SHP77 (cell line): ENCODE measurements at regions not wholly inside any gene's neighbourhood (a gene's known extent, or its start where the extent isn't known, plus 50 kb on each side); places are given as distances from the start of the nearest gene placed in this dataset.
A peak's percentile ranks its signal among the peaks of the same experiment; 100 is the strongest.

ENCODE experiments used
- DNase-seq, 2 experiments: peaks; one replicate each; lab custom pipeline; 2025; lab: John Stamatoyannopoulos, UW

DNA sequence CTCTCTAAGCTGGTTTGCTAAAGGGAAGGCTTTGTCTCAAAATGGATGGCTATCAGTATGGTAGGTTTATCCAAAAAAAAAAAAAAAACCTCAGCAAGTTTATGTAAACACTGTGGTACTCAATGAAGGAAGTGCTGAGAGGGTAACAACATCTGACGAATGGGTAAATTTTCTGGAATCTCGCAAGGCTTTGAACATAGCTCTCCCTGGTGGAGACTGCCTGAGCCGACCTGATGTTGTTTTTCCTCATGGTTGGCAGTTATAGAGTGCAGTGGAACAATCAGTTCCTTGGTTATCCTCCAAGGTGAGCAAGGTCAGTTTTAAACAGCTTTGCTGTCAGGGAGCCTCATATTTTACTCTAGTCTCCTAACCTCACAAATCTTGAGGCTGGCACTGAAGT lies 94.6 kb downstream of the ZPLD1 start:
- no peak for DNase-seq

DNA sequence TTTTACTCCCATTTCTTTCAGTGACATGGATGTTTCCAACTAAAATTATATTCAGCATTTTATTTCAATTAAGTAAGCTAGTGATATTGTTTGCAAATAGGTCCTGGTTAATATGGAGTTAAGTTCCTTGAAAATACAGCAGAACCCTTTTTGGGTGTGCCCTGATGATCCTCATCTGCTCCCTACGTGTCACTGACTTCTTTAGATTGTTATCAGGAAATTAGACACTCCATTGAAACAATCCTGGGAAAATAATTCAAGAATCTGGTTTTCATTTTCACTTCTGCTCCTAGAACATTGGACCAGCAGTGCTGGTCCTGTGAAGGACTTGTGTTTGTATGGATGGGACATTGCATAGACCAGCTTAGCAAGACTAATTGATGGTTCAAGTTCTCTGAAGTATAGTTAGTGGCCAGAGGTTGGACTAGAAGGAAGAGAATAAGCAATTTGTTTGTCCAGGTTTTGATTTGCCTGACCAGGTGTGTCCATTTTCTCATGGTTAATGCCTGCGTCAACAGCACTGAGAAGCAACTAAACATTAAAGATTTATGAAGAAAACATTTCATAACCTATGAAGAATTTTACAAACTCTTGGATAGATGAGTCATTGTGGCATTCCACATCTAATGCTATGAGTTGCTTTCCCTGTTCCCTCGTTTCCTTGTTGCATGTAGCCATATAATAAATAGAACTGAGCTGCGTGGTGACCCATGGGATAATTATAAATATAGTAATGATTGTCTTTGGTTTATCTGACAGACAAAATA lies 95.8 kb downstream of the ZPLD1 start:
- DNase-seq = no peak

DNA sequence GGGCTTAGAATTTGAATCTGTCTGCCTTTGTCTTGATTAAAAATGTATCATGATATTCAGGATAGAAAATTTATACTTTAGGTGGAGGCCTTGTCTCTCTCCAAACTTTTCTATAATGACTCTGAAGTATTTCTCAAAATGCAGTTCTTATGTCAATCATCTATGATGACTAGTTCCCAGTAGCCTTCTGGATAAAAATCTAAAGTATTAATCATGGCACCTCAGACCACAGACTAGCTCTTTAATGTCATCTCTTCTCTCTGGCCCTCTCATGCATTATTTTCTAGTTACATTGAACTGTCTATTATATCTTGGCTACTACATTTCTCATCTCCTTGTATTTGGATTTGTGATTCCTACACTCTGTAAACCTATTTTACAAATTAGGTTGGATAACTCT lies 96.9 kb downstream of the ZPLD1 start:
- no peak for DNase-seq

DNA sequence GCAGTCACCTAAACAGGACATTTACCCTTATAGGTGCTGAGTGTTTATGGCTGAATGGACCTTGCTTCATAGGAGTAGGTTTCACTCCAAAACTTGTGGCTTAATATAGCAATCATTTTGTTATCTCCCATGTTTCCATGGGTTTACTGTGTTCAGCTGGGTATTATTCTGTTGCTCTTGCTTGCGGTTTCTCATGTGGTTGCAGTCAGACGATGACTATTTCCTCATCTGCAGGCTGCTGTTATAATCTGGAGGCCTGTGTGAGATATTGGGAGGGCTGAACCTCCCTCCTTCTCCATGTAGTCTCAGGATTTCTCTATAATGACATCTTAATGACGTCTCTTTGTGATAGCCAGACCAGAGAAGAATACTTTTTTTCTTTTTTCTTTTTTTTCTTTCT lies 98.1 kb downstream of the ZPLD1 start:
- no peak for DNase-seq

DNA sequence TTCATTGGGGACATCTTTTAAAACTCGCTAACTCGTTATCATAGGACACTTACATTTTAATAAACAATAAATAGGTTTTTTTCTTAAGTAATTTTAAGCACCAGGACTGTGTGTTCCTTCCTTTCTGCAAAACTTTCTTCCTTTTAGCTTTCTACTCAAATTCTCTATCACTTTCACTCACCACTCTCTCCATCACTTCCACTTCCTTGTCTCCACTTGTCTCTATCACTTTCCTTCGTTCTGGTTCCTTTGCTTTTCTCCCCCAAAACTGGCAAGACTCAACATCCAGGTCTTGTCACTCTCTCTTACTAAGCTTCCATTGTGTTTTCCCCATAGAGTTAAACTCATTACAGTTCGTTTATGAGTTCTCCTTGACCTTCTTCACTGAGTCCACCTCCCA lies 99.0 kb downstream of the ZPLD1 start:
- DNase-seq = no peak

DNA sequence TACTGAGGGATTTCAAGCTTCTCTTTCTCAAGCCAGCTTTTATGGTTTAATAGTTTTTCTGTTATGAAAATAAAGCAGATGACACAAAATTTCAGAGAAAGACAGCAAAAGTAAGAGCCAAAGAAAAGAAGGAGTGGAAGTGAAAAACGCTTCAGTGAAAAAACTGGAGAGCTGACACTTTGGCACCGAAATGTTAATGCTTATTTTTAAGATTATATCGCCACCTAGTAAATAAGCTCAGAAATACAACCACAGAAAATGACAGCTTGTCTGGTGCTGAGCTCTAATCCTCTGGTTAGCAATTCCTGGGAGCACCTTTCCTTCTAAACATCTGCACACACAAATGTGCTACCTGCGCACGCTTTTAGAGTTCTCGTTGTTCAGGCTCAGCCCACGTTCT lies 101.6 kb downstream of the ZPLD1 start:
- DNase-seq = peak; percentile 12 to 35

DNA sequence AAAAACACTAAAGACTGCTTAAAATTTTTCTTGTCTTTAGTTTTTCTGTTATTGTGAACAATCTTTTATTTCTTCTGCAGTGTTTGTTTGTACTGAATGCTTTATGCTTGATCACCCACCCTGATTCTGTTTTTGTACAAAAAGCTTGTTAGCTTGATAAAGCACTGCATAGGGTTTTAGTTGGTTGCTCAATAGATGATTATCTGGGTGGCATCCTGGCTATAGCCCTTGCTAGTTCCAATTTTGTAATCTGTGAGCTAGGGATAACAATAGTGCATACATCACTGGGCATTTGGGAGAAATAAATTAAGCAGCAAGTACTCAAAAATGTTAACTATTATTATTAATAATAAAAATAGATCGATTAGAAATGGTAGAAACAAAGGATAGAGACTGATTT lies 102.3 kb downstream of the ZPLD1 start:
- no peak for DNase-seq

DNA sequence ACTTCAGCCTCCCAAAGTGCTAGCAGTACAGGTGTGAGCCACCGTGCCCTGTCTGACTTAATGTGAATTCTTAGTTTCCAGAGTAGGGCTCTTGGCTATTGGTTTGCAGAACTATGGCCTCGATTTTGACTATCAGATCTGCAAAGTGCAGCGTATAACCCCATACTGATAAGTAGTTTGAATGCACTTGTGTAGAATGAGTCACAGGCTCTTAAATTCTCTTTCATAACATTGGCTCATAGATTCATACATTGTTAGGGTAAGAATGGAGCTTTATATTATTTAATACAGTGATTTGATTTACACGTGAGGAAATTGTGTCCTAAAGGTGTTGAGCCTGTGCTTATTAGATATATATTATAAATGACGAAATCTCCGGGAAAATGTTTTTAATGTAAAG lies 109.9 kb downstream of the ZPLD1 start:
- no peak for DNase-seq

DNA sequence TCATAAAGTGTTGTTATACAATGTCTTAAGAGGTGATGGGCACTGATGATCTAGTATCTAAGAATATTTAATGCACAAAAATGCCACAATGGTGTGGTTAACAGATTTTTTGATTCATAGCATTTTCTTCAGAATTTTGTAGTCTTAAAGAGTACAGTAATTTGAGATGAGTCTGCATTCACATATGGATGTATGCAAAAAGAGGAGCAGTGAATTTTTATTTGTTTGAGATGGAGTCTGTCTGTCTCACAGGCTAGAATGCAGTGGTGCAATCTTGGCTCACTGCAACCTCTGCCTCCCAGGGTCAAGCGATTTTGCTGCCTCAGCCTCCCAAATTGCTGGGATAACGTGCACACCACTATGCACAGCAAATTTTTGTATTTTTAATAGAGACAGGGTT lies 110.5 kb downstream of the ZPLD1 start:
- DNase-seq = no peak

DNA sequence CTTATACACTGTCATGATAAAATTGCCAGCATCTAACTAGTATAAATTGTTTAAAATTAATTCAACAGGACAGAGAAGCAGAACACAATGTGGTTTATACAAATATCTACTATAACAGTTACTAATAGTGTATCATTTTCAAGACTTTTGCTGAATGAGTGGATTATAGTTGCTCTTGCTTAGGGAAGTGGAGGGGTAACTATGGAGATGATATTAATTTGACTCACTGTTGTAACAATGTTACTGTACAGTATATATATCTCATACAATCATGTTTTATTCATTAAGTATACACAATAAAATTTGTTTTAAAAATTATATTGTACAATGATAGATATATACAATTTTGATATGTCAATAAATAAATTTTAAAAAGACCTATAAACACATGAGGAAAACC lies 119.1 kb downstream of the ZPLD1 start:
- DNase-seq = no peak

DNA sequence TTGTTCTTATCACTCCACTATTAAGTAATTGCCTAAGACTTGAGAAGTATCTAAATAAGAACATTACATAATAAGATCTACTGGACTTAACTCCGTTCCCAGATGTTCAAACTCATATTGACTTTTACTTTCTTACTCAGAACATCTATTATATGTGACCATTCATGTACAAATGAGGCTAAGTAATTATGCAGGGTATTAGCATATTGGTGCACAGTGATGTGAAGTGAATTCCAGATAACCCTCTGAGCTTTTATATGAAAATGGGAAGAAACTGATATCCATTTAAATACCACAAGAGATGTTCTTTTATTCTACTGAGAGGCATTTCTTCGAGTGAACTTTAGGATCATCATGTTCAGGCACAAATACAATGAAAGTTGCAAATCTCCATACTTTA lies 135.7 kb downstream of the ZPLD1 start:
- no peak for DNase-seq

DNA sequence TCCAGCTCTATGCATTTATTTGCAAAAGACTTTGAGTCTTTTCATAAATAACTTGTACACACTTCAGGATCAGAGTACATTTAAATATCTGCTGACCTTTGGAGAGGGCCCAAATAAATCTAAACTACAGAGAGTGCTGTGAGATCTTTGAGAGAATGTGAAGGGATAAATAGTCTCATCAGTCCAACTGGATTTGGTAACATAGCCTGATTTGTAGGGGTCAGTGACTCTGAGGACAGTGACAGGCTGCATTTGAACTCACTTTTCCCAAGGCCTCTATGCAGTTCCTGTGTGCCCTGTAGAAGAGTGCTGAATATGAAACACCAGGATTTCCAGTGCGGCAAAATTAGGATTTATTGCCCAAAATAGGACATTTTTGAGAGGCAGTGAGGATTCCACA lies 136.2 kb downstream of the ZPLD1 start:
- no peak for DNase-seq

DNA sequence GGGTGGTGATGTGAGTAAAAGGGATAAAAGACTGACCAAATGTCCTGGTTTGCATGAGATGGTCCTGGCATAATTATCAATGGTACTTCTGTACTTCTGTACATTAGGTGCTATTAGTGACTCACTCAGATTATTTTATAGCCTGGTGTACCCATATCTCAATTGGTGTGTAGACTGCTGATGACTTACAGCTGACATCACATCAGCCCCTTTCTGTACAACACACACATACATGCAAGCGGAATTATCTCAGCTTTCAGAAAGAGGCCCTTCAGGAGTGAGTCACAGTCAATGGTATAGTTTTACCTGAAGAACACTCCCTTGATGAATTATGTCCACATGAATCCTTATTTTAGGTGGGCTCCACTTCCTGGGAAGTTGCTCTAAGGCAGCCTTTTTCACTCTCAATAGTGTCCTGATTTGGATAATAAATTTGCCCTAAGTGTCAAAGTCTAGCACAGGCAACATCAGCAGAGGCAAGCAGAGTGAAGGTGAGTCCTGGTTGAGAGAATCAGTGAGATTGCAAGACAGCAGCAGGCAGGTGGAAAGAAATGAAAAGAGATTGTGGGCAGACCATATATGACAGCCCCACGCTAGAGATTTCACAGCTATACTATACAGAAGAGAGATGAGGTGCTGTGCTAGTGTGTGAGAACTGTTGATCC lies 137.0 kb downstream of the ZPLD1 start:
- DNase-seq = no peak

DNA sequence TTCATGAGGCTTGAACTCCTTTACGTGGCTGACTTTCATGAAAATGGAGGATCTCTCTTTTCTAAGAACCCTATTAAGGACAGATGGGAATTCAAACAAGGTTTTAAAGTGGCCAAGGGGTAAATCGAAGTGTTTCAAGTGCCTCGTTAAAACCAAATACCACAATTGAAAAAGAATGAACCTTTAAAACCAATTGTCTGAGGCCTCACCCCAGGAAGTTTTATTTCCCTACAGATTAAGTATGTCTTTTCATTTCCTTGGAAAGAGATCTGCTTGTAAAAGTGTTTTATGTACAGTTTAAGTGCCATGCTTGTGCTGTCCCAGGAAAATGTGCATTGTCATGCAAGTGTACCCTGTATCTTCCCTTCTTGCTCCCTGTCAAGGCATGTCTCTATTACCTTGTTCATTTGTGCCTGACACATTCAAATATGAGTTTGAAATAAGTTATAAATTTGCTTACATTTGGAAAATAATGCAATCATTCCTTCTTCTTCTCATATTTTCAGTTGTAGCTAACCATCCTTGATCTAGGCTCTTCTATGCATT lies 138.7 kb downstream of the ZPLD1 start:
- DNase-seq = no peak

DNA sequence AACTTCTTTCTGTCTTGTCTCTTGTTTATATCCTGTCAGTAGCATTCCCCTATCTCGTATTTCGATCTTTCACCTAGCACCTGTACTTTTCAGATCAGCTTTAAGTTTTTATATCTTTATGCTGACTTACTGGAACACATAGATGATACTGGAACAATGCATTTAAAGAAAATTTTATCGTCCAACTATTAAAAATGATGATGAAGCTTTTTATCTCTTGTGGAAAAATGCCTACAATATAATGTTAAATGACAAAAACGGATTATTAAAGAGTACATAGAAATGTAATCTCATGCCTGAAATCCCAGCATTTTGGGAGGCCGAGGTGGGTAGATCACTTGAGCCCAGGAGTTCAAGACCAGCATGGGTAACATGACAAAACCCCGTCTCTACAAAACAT lies 139.5 kb downstream of the ZPLD1 start:
- no peak for DNase-seq

DNA sequence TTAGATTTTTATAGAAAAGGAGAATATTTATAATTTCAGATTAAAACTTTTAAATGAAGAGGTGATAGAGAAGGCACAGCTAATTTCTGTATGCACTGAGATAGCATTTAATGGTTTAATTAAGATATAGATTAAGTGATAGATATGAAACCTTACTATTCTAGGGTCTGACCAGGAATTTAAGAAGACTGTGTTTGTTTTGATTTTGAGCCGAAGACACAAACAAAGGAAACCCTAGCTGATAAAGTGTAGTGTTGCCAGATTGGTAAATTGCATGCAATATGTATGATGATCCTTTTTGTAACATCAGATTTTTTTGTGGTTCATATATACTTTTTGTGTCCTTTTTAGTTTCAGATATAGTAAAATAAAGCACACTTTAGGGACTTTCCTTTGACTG lies 141.8 kb downstream of the ZPLD1 start:
- DNase-seq = no peak

DNA sequence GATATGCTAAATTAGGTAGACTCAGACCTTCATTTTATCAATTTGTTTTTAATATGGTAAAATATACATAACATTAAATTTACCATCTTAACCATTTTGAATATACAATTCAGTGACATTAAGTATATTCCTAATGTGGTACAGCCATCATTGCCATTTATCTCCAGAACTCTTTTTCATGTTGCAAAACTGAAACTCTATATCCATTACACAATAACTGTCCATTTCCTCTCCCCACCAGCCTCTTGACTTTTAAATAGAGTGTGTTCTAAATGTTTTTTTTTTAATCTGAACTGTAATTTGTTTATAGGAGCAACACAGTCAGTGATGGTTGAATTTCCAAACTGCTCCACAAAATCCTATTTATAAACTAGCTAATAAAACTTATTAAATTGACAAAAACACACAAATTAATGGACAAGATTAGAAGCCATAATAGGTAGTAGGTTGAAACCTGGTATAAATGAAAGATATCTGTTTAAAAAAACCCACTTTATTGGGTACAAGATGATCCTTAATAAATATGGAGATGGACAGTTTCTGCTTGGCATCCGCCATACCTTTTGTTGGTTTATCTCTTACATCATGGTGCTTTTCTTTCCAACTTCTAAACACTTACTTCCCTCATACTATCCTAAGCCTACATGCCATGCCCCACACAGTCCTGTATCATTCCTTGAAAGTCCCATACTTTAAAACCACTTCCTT lies 142.4 kb downstream of the ZPLD1 start:
- DNase-seq = no peak

DNA sequence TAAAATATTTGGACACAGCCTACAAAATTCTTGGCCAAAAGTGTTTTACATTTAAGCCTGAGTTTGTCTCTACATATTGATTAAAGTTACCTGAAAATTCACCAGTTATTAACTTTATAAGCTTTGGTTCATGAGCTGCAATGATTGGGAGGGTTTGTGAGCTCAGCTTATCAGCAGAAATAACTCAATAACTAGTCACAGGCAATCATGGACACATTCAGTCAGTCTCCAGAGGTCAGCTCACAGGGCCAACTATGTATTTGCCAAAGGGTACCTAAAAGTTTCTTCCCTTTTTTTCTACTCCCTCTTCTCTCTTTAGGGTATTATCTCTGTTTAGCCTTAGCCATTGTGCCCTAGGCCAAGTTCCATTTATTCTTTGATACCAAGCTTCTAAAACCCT lies 145.9 kb downstream of the ZPLD1 start:
- DNase-seq = no peak

DNA sequence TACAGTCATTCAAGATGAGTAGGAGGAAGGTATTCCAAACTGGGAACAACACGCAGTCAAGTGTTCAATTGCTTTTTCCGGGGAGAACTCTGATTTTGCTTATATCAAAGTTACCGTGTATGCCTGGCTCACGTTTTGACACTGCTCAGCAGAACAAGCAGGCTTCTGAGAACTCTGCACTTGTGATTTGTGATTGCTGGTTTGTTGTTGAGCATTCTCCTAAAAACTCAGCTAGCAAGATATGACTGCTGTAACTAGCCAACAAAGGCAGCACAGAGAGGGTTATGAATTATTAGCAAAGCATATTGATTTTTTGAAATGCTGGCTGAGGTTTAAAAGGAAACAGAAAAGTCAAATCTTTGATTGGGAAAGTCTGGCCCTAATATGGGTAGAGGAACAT lies 151.7 kb downstream of the ZPLD1 start:
- DNase-seq = no peak

DNA sequence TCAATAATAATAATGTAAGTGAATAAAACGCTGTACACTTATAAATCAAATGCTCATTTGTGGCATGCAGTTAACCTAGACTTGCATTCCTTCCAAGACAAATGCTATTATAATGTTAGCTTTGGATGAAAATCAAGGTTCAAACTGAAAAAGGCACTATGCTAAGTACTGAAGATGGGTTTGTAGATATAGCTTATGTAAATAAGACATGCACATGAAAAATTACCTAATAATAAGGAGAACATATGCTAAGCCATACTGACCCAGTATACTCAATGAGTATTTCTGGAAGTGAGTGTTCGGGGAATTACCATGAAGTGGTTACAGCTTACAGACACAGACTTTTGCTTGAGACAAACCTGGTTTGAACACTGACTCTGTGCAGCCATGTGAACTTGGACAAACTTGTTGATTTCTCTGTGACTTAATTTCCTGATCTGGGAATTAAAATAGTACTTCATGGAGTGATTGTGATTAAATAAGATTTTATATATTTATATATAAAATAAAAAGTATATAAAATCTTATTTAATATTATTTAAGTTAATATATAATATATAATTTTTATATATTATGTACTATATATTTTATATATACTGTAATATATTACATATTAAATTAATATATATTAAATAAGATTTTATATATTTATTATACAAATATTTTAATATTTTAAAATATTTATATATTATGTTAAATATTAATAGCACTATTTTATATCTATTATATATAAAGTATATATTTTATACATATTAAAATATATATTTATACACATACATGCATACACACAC lies 159.2 kb downstream of the ZPLD1 start:
- no peak for DNase-seq

DNA sequence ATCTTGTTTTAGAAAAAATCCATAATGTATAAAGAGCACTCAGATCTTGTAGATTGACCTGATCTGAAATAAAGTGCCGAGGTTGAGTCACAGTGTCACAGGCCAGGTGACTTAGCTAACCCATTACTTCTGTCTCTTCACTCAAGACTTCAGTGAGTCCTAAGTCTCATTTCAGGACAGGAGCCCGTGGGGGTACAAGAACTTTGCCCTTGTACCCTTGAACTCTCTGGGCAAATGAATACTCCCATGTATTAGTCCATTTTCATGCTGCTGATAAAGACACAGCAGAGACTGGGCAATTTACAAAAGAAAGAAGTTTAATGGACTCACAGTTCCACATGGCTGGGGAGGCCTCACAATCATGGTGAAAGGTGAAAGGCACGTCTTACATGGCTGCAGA lies 160.2 kb downstream of the ZPLD1 start:
- no peak for DNase-seq
